PC-3 (cell line): ENCODE measurements at regions not wholly inside any gene's neighbourhood (a gene's known extent, or its start where the extent isn't known, plus 50 kb on each side); places are given as distances from the start of the nearest gene placed in this dataset.

Experiments used
- ATAC-seq: fragments of 200-7000 bp; cut with Tn5 transposase; 2 replicates; pipeline ENCODE4 v1.9.1; 2020; ENCODE audit warnings: mild to moderate bottlenecking, moderate library complexity
- BruUV-seq: library from RNA; stranded (reverse); fragments of 400-500 nt; replicated peaks from 2 replicates; lab custom pipeline; 2021; lab: Mats Ljungman, UMichigan
- CTCF ChIA-PET: fragments of 300-600 bp; sonication (Branson Sonifier 250); formaldehyde crosslinking; loops from one replicate; lab custom pipeline; 2022; ENCODE audit warnings: antibody characterized with exemption; lab: Charles Lee
- POLR2A ChIA-PET: fragments of 300-600 bp; sonication (Branson Sonifier 250); formaldehyde crosslinking; loops from one replicate; lab custom pipeline; 2022; ENCODE audit warnings: antibody characterized with exemption; ENCODE audit not compliant: unreplicated experiment; lab: Charles Lee
- DNase-seq: peaks from one replicate; pipeline ENCODE4 v3.0.0-alpha.2; 2015
- H2AFZ ChIP-seq: fragments of 300-600 bp; sonication (generic); 2 replicates; pipeline ENCODE4 v1.6.0; 2016; ENCODE audit warnings: antibody characterized with exemption, low read length
- H3F3A ChIP-seq: fragments of 300-600 bp; sonication (generic); one replicate; pipeline ENCODE4 v1.6.0; 2017; ENCODE audit warnings: antibody characterized with exemption, low read length, control low read depth, mild to moderate bottlenecking; ENCODE audit not compliant: unreplicated experiment
- H3K27ac ChIP-seq: fragments of 300-600 bp; sonication (generic); 2 replicates; pipeline ENCODE4 v1.5.1; 2016; ENCODE audit warnings: mild to moderate bottlenecking, low read length
- H3K27me3 ChIP-seq: fragments of 300-600 bp; sonication (generic); 2 replicates; pipeline ENCODE4 v1.6.1; 2016; ENCODE audit warnings: low read length, mixed read lengths
- H3K36me3 ChIP-seq: fragments of 300-600 bp; sonication (generic); 2 replicates; pipeline ENCODE4 v1.6.1; 2016; ENCODE audit warnings: low read depth, mixed run types, low read length, mixed read lengths
- H3K4me1 ChIP-seq: fragments of 300-600 bp; sonication (generic); 2 replicates; pipeline ENCODE4 v1.5.1; 2016; ENCODE audit warnings: low read length; ENCODE audit not compliant: insufficient read depth
- H3K4me2 ChIP-seq: fragments of 300-600 bp; sonication (generic); 2 replicates; pipeline ENCODE4 v1.6.0; 2016; ENCODE audit warnings: low read length
- H3K4me3 ChIP-seq: fragments of 300-600 bp; sonication (generic); 2 replicates; pipeline ENCODE4 v1.5.1; 2016; ENCODE audit warnings: mild to moderate bottlenecking, low read length, mixed read lengths
- H3K79me2 ChIP-seq: fragments of 300-600 bp; sonication (generic); 2 replicates; pipeline ENCODE4 v1.6.1; 2017; ENCODE audit warnings: low read length, mixed read lengths
- H3K9ac ChIP-seq: fragments of 300-600 bp; sonication (generic); 2 replicates; pipeline ENCODE4 v1.6.0; 2016; ENCODE audit warnings: mild to moderate bottlenecking, low read length
- H3K9me2 ChIP-seq: fragments of 300-600 bp; sonication (generic); replicated peaks from 2 replicates; pipeline ENCODE4 v1.6.1; 2016; ENCODE audit warnings: mixed run types, low read length, mixed read lengths
- H3K9me3 ChIP-seq: fragments of 300-600 bp; sonication (generic); 2 replicates; pipeline ENCODE4 v1.6.1; 2016; ENCODE audit warnings: low read length, mixed read lengths
- H4K20me1 ChIP-seq: fragments of 300-600 bp; sonication (generic); 2 replicates; pipeline ENCODE4 v1.6.1; 2016; ENCODE audit warnings: low read length, mixed read lengths
- CTCF ChIP-seq: fragments of 300-600 bp; sonication (generic); conservative IDR thresholded peaks from 2 replicates; pipeline ENCODE4 v1.5.1; 2017; ENCODE audit warnings: antibody characterized with exemption, low read depth, mild to moderate bottlenecking, low read length
- EZH2 ChIP-seq: fragments of 300-600 bp; sonication (generic); IDR thresholded peaks from one replicate; pipeline ENCODE4 v1.6.1; 2017; ENCODE audit warnings: antibody characterized with exemption, mild to moderate bottlenecking, low read length; ENCODE audit not compliant: unreplicated experiment
- EZH2phosphoT487 ChIP-seq: fragments of 300-600 bp; sonication (generic); IDR thresholded peaks from 2 replicates; pipeline ENCODE4 v1.6.1; 2018; ENCODE audit warnings: mild to moderate bottlenecking, antibody characterized with exemption, low read length, borderline replicate concordance
- intact Hi-C: fragments of 100-400 bp; cut with micrococcal nuclease; formaldehyde crosslinking; loops from 2 replicates; pipeline ENCODE4 v1.9.0; 2023

DNA sequence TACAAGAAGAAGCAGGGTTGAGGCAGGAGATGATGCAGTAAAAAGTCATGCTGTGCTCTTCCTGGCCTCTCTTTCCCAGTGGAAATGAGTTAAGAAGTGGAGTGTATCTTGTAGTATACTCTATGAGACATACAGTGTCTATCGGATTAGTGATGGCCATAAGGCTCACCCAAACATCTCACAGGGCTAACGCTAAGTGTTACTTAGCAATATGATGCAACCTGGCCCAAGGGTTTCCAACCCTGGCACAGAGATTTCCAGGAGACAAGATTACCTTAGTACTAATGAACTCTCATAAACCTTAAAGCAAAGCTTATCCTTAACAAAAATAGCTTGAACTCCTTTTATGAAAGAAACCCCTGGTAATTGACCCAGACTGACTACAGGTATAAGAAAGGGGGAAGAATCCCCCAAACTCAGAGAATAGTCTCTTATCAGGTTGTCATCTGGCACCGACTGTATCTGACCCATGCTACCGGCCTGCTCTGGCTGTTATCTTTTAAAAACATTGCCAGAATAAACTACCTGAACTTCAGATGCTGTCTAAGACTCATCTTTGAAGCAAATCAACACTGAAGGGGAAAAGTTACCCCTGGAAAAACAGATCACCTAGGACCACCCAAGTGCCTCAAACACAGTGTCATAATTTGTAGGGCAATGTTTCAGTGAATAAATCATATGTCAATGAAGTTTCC is 1002.0 kb downstream of the REEP3 start:
- CTCF ChIA-PET: no interaction called here

DNA sequence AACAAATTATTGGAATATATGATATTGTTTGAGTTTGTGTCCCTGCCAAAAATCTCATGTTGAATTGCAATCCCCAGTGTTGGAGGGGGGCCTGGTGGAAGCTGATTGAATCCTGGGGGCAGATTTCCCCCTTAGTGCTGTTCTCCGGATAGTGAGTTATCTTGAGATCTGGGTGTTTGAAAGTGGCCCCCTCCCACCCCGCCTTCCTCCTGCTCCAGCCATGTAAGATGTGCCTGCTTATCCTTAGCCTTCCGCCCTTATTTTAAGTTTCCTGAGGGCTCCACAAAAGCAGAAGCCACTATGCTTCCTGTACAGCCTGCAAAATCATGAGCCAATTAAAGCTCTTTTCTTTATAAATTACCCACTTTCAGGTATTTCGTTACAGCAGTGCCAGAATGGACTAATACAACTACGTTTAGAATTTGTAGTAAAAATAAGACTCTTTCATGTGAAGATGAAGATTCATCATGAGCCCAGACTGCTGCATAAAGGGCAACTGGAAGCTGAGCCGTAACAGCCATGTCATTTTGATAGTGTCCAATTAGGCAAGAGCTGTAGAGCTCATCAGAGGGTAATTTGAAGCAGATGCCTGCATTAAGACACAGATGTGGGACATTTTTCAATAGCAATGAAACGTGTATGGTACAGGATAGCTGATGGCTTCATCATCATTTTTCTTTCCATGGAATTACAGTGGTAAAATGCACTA is 1007.2 kb downstream of the REEP3 start:
- no peak for ATAC-seq
- Histone ChIP-seq H3K27me3 (peaks cover 14% of the 10 kb centered on the region; the same call in 1 of the 2 replicates), H3K4me2 (no peak overlapping the region), H3K9ac (no peak overlapping the region), H3K36me3 (no peaks in the 10 kb centered on the region), H3K4me1 (no peaks in the 10 kb centered on the region), H3K4me3 (no peak overlapping the region), H3K9me3 (no peaks in the 10 kb centered on the region), H4K20me1 (no peaks in the 10 kb centered on the region), H2AFZ (no peak overlapping the region), H3K79me2 (no peaks in the 10 kb centered on the region), H3K9me2 (no peaks in the 10 kb centered on the region), H3F3A (no peaks in the 10 kb centered on the region), H3K27ac (no peak overlapping the region)
- no peak for DNase-seq
- ChIA-PET CTCF (no interaction called here), POLR2A (no interaction called here)
- intact Hi-C loops: no loop called here
- no TSS peak for BruUV-seq
- TF ChIP-seq EZH2 (no peak), CTCF (no peak), EZH2phosphoT487 (no peak)

More for the DNA sequence above, 1002.0 kb downstream of the REEP3 start:
- no peaks in the 10 kb centered on the region for H3K4me1 ChIP-seq
- H3K27ac ChIP-seq: no peak overlapping the region
- H3K9ac ChIP-seq: no peak overlapping the region
- no peak overlapping the region for H3K4me3 ChIP-seq
- POLR2A ChIA-PET: interaction anchor here (0.5 kb wide), 1 partner anchor 126 kb away, joined by 3 read pairs; no protein-coding TSS in a partner anchor
- no TSS peak for BruUV-seq
- no peaks in the 10 kb centered on the region for H3K9me3 ChIP-seq
- intact Hi-C loops: no loop called here
- no peak overlapping the region for H2AFZ ChIP-seq
- no peaks in the 10 kb centered on the region for H3F3A ChIP-seq
- no peak for TF ChIP-seq EZH2phosphoT487
- no peak for TF ChIP-seq EZH2
- no peak for TF ChIP-seq CTCF
- H4K20me1 ChIP-seq: no peaks in the 10 kb centered on the region
- DNase-seq: no peak
- H3K4me2 ChIP-seq: no peak overlapping the region
- no peaks in the 10 kb centered on the region for H3K79me2 ChIP-seq
- H3K36me3 ChIP-seq: no peaks in the 10 kb centered on the region
- no peaks in the 10 kb centered on the region for H3K9me2 ChIP-seq
- peaks cover 18% of the 10 kb centered on the region for H3K27me3 ChIP-seq
- no peak for ATAC-seq

GRCh38 chr10:64529003-64529350 is 1007.8 kb downstream of the REEP3 start:
- no peak overlapping the region for H3K4me2 ChIP-seq
- H3K4me1 ChIP-seq: no peaks in the 10 kb centered on the region
- ATAC-seq (no peak), DNase-seq (no peak)
- no peaks in the 10 kb centered on the region for H3K9me3 ChIP-seq
- peaks cover 14% of the 10 kb centered on the region; the same call in 1 of the 2 replicates for H3K27me3 ChIP-seq
- H3K4me3 ChIP-seq: no peak overlapping the region
- CTCF ChIA-PET: no interaction called here
- intact Hi-C loops: no loop called here
- no peaks in the 10 kb centered on the region for H3K79me2 ChIP-seq
- H3F3A ChIP-seq: no peaks in the 10 kb centered on the region
- TF ChIP-seq EZH2 (no peak), CTCF (no peak), EZH2phosphoT487 (no peak)
- H3K36me3 ChIP-seq: no peaks in the 10 kb centered on the region
- no peaks in the 10 kb centered on the region for H4K20me1 ChIP-seq
- H3K27ac ChIP-seq: no peak overlapping the region
- POLR2A ChIA-PET: no interaction called here
- no peak overlapping the region for H3K9ac ChIP-seq
- no peak overlapping the region for H2AFZ ChIP-seq
- H3K9me2 ChIP-seq: no peaks in the 10 kb centered on the region
- BruUV-seq: no TSS peak
